HG02938 (cell line): ENCODE measurements at regions not wholly inside any gene's neighbourhood (a gene's known extent, or its start where the extent isn't known, plus 50 kb on each side); places are given as distances from the start of the nearest gene placed in this dataset.

ENCODE experiments used
- ATAC-seq: cut with Tn5 transposase; IDR thresholded peaks from one replicate; pipeline ENCODE4 v1.9.1; 2021; ENCODE audit warnings: mild to moderate bottlenecking, moderate library complexity; ENCODE audit not compliant: unreplicated experiment

DNA sequence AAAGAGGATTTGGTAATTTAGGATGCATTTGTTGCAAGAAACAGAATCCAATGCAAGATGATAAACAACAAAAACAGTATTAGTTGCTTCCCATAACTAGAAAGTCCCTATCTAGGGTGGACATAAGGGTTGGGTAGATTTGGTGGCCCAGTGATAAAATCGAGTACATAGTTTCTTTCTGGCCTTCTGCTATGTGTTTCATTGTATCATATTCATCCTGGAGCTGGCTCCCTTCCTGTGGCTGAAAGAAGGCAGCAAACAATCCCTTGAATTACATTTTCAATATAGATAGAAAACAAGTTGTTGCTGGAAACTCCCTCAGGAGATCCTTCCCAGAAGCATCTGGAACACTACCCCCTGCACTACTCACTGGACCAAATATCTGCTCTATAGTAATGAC is 135.1 kb downstream of the ID4 start:
- ATAC-seq, result no peak

DNA sequence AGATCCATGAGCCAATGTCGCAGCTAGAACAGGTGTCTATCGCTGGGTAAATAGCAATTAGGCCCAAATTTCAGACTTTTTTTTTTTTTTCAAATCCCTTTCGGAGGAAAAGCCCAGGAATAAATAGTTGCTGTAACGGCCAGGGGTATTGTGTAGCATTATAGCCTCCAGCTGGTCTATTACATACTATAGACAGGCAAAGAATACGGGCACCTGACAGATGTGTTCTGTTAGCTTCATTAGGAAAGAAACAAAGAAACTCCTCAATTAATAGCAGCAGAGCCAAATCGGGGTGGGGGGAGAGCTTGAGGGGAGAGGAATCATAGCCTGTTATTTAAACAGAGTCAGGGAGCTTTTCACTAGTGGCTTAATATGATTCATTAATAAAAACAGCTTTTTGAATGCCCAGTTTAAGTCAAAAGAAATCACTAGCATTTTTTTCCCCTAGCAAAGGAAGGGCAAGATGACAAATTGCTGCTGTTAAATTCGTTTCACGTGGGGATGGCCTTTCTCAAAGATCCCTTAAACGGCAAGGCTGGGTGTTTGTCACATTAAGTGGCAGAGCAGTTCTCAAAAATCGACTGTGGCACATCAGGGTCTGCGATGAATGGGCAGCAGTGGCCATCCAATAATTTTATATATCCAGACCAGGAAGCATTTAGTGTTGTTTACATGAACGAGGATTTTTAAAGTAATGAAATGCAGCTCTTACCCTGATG is 139.4 kb downstream of the ID4 start:
- no peak for ATAC-seq

DNA sequence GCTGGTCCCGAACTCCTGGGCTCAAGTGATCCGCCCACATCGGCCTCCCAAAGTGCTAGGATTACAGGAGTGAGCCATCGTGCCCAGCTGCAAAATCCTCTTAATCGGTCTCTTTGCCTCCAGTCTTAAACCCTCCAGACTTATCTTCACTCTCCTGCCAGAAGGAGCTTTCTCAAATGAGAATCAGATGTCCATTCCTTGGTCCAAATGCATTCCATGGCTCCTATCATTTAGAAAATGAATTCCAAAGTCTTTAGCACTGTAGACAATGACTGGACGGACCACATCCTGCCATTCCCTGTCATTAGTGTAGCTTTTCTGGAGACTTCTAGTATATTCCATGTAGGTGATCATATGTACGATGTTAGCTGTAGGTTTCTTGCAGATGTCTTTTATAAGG is 141.9 kb downstream of the ID4 start:
- no peak for ATAC-seq

DNA sequence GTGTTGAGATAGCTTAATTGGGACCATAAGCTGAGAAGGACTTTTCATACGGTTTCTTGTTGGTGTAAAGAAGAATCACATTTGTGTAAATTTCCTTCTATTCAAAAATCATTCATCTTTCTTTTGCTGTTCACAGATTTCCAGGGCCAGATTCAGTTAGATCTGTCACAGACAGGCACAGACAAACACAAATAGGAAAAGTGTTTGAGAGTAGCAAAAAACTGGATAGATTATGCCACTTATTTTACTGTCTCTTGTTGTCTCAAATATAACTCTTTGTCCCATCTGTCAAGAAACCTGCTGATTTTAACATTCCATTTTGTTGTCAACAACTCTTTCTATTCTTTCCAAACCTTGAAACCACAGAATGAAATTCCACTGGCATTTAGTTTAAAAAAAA is 142.8 kb downstream of the ID4 start:
- no peak for ATAC-seq

DNA sequence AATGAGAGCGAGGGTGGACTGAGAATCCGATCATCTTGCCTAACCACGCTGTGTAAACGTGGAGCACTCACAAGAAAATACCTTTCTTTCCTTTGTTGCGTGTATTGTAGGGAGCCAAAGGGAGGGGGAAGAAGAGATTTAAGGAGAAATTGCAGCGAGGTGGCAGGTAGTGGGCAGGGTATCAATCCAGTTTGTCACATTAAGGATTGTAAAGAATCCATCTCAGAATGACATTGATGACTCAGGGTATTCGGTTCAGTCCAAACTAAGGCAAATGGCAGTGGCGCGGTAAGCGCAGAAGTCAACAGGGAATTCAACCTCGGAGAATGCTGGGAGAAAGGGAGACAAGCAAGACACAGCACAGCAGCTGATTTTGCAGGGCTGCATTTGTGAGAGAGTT is 146.2 kb downstream of the ID4 start:
- no peak for ATAC-seq

GRCh38 chr6:19986691-19987438 is 149.7 kb downstream of the ID4 start:
- no peak for ATAC-seq

DNA sequence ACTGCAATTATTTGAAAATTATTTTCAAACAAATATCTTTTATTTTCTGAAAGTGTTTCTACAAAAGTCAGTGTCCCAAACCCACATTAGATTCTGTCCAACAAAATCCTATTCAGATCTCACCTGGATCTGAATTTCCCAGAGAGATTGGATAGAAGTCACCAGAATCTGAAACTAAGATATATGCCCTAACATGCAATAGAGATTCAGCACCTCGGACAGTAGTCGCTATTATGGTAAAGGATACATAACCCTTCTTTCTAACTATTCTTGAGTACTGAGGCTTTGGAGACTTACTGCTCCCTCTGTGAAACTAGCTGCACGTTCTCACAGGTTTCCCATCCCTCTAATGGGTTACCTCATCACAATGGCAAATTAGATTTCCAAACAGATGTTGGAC is 151.4 kb downstream of the ID4 start:
- no peak for ATAC-seq

DNA sequence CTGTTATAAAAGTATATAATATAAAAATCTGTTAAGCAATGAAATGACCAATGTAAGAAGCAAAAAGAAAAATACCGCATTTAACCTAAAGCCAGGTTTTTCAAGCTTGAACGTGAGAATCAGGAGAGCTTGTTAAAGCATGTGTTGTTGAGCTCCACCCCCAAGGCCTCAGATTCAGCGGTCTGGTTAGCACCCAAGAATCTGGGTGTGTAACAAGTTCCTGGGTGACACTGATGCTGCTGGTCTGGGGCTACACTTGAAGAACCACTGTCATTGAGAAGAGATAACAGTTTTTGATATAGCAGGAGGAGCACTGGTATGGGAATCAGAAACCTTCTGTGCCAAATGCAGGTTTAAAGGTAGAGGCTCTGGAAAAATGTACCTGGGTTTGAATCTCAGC is 154.0 kb downstream of the ID4 start:
- ATAC-seq, result no peak

GRCh38 chr6:19994909-19995308 is 157.7 kb downstream of the ID4 start:
- ATAC-seq, result no peak

- ATAC-seq, result no peak
Measured at GRCh38 chr6:19995575-19996257, 158.5 kb downstream of the ID4 start.

GRCh38 chr6:19997104-19997503 is 159.9 kb downstream of the ID4 start:
- ATAC-seq, result no peak

- no peak for ATAC-seq
Measured at GRCh38 chr6:19998541-19998940, 161.4 kb downstream of the ID4 start.

DNA sequence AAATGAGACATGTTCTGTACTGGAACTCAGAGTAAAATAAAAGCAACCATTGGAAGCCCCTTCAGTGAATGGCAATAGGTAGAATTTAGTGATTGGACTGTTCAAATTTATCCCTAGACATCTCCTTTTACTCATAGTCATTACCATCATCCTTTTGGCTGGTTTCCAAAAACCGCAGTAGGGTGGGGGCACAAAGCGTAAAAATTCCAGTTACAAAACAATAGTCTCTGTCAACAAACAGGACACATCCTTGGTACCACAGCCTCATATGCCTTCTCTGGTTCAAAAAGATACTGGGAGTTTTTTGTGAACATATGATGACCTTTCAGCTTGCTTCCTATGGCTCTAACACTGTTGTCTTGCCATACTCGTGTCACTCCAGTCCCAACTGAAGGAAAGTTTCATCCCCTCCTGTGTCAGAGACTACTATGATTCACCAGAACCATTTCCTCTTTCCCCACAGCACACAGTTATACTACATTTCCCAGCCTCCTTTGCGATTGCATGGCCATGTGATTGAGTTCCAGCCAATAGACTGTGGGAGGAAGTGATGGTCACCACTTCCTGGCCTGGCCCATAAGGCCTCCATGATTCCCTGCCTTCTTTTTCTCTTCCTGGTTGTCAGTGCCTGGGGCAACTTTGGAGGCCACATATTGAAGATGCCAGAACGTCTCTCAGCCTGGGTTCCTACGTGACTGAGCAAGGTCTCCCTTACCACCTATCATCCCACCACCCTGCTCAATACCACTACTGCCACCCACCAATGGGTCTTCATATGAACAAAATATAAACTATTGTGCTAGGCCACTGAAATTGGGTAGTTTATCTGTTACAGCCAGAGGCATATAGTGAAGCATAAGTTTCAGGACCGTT is 162.4 kb downstream of the ID4 start:
- ATAC-seq, result peak; percentile 90

DNA sequence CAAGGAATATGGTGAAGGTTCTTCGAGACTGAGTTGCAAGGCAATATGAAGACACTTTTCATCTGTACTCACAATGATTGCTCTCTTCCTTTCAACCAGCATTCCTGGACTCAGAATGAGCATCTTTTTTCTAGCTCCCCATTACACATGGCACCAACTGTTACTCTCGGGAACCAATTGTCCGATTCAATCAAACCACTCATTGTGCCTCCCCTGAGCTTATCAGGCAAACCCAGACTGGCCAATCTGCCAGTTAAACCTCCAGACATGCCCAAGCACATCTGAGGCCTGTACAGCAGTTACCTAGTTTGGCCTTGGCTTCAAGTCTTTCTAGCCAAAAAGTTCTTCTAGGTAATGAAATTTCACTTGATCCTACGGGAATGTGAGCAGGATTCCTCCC is 164.1 kb downstream of the ID4 start:
- ATAC-seq, result no peak

DNA sequence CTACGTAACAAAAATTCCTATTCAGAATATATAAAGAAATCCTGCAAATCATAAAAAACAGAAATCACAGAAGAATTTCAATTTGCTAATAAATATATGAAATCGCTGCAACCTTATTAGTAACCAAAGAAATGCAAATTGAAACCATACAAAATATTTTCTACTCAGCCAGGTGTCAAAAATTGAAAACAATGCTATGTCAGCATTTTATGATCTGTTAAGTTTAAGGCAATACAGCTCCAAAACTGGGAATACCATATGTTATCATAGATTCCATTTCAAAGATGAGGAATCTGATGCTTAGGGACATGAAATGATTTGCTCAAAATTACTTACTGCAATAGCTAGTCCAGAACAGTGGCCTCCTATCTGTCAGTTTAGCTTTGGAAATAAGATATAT is 168.9 kb downstream of the ID4 start:
- no peak for ATAC-seq

DNA sequence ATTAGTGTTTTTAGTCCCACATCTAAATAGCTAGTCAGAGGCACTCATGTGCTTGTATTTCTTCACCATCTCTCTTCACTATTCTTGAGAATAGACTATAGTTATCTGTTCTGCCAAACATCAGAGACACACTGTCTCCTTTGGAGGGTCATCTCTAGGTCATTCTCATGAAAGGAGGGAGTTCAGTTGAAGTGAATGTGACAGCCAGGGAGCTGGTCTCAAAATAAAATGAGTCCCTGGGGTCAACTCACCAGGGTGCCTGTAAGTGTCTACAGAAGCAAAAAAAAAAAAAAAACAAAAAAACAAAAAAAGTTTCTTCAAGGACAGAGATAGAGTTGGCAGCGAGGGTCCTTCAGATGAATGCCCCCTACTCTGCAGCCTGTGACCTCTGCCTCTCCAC is 171.0 kb downstream of the ID4 start:
- no peak for ATAC-seq

DNA sequence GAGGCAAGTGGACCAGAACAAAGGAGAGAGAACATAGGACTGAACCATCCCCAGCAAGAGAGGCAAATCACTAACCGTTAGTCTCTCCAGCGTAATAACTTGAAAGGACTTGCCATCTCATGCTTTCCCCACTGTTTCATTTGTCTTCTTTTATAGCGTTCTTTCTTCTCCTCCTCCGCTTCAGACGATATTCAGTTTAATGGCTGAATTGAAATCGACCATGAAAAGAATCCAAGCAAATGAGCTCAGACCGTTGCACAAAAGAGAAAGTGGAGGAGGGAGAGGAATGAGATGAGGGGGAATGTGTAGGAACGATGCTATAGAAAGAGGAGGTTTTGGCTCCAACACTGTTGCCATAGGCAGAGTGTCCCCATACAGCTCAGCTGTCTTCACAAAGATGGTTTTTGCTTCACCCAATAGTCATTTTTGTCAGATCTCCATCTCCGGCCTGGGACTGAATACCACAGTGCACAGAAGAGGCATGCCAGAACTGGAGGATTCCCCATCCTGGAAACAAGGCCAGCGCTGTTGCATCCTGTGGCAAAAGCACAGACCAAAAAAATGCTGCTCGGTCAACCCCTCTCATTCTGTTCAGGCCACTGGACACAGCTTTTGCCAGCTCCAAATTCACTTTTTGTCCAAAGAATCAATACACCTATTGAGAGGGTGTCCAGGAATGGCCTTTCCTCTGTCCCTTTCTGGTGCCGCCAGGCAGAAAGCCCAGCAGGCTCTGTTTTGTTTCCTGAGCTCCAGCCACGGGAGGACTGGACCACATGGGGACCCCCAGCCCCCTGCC is 176.1 kb downstream of the ID4 start:
- ATAC-seq, result no peak

DNA sequence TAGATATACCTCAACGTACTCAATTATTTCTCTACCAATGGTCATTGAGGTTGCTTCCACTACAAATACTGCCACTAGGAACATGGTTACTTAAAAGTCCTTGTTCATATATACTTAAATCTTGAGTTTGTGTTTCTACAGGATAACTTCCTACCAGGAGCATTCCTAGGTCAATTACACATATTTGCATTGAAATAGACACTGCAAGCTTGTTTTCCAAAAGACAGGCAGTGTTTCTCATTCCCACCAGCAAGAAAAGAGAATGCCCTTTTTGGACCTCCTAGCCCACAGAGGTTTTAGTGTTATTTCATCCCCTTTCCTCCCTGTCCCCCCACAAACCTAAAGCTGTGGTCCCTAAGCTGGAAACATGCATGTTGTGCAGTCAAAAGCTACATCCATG is 177.3 kb downstream of the ID4 start:
- ATAC-seq, result no peak

DNA sequence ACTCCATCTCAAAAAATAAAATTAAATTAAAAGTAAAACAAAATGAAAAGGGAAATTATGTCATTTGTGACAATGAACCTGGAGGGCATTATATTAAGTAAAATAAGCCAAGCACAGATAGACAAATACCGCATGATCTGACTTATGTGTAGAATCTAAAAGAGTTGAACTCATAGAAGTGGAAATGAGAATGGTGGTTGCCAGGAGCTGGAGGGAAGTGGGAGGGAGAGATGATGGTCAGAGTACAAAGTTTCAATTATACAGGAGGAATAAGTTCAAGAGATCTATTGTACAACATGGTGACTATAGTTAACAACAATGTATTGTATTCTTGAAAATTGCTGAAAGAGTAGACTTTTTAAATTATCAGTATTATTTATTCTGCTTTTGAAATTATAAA is 183.4 kb downstream of the ID4 start:
- no peak for ATAC-seq

- no peak for ATAC-seq
Measured at GRCh38 chr6:20021795-20022194, 184.6 kb downstream of the ID4 start.
